Skeletal muscle satellite cell (primary cell): ENCODE measurements at regions not wholly inside any gene's neighbourhood (a gene's known extent, or its start where the extent isn't known, plus 50 kb on each side); places are given as distances from the start of the nearest gene placed in this dataset.

Source experiments
- H3K27me3 ChIP-seq: 2 replicates; pipeline ENCODE4 v1.7.0; 2013; ENCODE audit warnings: low read length; ENCODE audit not compliant: control insufficient read depth, insufficient read depth
- H3K36me3 ChIP-seq: 2 replicates; pipeline ENCODE4 v1.7.0; 2013; ENCODE audit warnings: mild to moderate bottlenecking, control low read depth, low read length; ENCODE audit not compliant: insufficient read depth
- H3K4me1 ChIP-seq: 2 replicates; pipeline ENCODE4 v1.7.0; 2013; ENCODE audit warnings: low read length; ENCODE audit not compliant: control insufficient read depth, insufficient read depth
- H3K4me2 ChIP-seq: 2 replicates; pipeline ENCODE4 v1.7.0; 2013; ENCODE audit warnings: mild to moderate bottlenecking, low read length
- H3K4me3 ChIP-seq: 2 replicates; pipeline ENCODE4 v1.7.0; 2013; ENCODE audit warnings: low read length
- H3K9ac ChIP-seq: 2 replicates; pipeline ENCODE4 v1.7.0; 2013; ENCODE audit warnings: mild to moderate bottlenecking, low read depth, low read length, moderate library complexity
- H3K9me3 ChIP-seq: replicated peaks from 2 replicates; pipeline ENCODE4 v1.7.0; 2013; ENCODE audit warnings: mild to moderate bottlenecking, control low read depth, low read length

DNA sequence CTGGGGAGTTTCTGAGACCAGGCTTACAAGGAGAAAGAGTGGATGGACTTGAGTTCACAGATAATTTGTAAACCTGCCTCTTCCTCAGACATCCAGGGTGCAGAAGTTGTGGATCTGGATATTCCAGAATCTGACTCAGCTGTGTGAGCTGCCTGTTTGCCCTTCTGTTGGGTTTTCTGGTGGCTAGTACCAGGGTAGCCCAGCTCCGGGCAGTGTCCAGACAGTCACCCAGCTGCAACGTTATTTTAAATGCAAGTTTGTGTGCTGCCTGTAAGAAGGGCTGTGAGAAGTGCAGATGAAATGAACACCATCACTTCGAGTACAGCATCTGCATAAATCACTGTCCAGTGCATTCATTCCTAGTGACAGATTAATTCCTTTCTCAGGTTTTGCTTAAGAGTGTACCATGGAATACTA is 1053.0 kb downstream of the TUSC7 start:
- Histone ChIP-seq H3K36me3 (no peaks in the 10 kb centered on the region), H3K27me3 (peaks cover 3% of the 10 kb centered on the region), H3K4me3 (no peak overlapping the region), H3K4me2 (no peak overlapping the region), H3K4me1 (no peaks in the 10 kb centered on the region), H3K9me3 (no peaks in the 10 kb centered on the region), H3K9ac (no peak overlapping the region)

DNA sequence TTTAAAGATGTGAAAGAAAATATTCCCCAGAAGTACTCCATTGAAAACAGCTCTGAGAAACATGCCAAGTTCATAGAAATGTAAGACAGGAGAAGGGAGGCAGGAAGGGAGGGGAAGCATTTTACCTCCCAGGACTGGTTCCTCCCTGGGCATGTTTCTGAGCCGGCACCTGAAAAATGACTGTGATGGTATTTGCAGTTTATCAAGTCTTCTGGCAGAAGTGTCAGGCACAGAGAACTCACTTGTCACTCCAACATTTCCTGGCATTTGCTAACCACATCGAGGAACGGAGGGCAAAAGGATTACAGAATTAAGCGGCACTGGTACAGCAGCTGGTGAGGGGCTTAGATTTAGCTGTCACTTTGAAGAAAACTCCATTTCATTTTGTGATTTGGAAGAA is 1054.0 kb downstream of the TUSC7 start:
- no peak overlapping the region for H3K4me2 ChIP-seq
- peaks cover 3% of the 10 kb centered on the region for H3K27me3 ChIP-seq
- no peaks in the 10 kb centered on the region for H3K9me3 ChIP-seq
- no peaks in the 10 kb centered on the region for H3K36me3 ChIP-seq
- no peak overlapping the region for H3K9ac ChIP-seq
- H3K4me3 ChIP-seq: no peak overlapping the region
- H3K4me1 ChIP-seq: no peaks in the 10 kb centered on the region

DNA sequence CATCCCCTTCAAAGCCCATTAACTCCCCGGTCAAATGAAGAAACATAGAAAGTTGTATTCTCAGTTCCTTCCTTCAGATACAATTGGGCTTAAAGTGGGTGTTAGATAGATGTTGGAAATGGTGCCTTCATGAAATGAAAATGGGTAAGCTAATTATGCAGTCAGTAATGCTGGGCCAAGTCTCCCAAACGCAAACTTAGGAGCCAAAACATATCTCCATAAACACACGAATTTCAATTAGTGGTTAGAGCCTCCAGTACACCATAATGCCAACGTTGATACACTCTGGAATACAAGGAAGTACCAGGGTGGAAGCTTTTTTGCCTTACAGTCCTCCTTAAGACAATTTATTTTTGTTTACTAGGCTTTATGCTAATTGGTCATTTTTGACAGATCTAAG is 1059.0 kb downstream of the TUSC7 start:
- H3K4me2 ChIP-seq: no peak overlapping the region
- H3K27me3 ChIP-seq: peaks cover 3% of the 10 kb centered on the region
- H3K4me3 ChIP-seq: no peak overlapping the region
- no peaks in the 10 kb centered on the region for H3K36me3 ChIP-seq
- no peaks in the 10 kb centered on the region for H3K4me1 ChIP-seq
- no peak overlapping the region for H3K9ac ChIP-seq
- H3K9me3 ChIP-seq: no peaks in the 10 kb centered on the region

DNA sequence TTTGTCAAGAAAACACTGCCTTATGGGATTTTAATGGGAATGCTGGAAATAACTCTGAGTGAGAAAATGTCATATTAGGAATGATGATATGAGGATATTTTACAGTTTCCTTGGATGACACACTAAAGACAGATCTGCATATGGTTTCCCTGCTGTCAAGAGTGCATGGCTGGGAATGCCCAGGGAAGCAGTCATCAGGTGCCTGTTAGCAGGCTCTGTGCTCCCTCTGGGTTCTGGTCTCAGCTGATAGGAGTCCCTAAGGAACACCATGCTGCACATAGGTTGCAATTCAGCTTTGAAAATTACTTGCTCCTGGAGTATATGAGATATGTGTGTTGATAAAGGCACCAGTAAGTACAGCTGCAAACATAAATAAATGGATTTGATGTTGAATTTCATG is 1064.6 kb downstream of the TUSC7 start:
- H3K4me1 ChIP-seq: no peaks in the 10 kb centered on the region
- no peaks in the 10 kb centered on the region for H3K27me3 ChIP-seq
- no peak overlapping the region for H3K9ac ChIP-seq
- no peak overlapping the region for H3K4me2 ChIP-seq
- no peaks in the 10 kb centered on the region for H3K36me3 ChIP-seq
- H3K4me3 ChIP-seq: no peak overlapping the region
- H3K9me3 ChIP-seq: no peaks in the 10 kb centered on the region

DNA sequence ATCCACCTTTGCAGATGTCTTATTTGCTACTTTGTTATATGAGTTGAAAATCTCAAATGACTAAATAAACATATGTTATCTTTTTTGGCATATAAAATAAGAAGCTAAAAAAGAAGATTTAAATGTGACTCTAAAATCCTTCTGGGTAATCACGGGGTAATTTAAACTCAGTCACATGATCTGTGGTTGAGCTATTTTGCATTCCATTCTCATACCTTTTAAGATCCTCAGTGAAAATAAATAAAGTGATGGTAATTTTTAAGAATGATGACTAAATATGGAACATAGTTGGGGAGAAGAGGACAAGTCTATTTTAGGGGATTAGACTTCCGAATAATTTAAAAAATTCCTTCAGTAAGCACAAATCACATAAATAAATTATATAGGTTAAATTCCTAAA is 1076.8 kb downstream of the TUSC7 start:
- peaks cover 8% of the 10 kb centered on the region for H3K4me1 ChIP-seq
- H3K9me3 ChIP-seq: no peaks in the 10 kb centered on the region
- H3K4me2 ChIP-seq: no peak overlapping the region

DNA sequence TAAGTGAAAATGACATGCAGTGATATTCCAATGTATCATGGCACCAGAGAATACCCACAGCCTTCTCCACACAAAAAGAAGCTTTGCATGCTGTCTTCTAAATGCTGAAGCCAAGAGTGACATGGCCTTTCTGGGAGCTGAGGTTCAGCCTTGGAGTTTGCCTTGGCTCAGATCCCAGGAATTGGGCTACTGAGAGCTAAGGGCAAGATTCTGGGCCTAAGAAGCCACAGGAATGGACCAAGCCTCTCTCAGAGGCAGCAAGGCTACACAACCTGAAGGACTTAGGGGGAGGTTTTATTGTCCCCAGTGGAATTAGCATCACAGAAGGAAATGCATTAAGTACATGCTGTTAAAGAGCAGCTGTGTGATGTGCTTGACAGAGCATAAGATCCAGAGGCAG is 1078.5 kb downstream of the TUSC7 start:
- Histone ChIP-seq H3K9ac (no peak overlapping the region), H3K9me3 (no peaks in the 10 kb centered on the region), H3K36me3 (no peaks in the 10 kb centered on the region), H3K27me3 (no peaks in the 10 kb centered on the region), H3K4me1 (peaks cover 8% of the 10 kb centered on the region), H3K4me3 (no peak overlapping the region), H3K4me2 (no peak overlapping the region)

More for the DNA sequence above, 1076.8 kb downstream of the TUSC7 start:
- H3K27me3 ChIP-seq: no peaks in the 10 kb centered on the region
- no peak overlapping the region for H3K9ac ChIP-seq
- no peak overlapping the region for H3K4me3 ChIP-seq
- H3K36me3 ChIP-seq: no peaks in the 10 kb centered on the region

DNA sequence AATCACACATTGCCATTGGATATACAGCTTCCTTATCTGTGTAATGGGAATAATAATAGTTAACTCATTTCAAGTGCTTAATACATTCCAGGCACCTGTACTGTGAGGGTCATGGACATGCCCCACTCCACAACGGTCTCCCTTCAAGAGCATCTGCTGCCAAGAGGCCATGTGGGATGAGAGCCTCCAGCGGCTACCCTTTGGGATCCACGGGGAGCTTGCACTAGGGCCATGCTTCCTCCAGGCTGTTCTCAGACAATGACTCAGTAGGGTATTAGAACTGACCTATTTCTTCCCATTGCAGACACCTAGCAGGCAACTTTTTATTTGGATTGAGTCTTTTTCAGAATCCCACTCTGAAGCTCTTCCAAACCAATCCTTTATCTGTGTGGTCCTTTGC is 1078.9 kb downstream of the TUSC7 start:
- Histone ChIP-seq H3K4me1 (peaks cover 8% of the 10 kb centered on the region), H3K4me2 (no peak overlapping the region)

DNA sequence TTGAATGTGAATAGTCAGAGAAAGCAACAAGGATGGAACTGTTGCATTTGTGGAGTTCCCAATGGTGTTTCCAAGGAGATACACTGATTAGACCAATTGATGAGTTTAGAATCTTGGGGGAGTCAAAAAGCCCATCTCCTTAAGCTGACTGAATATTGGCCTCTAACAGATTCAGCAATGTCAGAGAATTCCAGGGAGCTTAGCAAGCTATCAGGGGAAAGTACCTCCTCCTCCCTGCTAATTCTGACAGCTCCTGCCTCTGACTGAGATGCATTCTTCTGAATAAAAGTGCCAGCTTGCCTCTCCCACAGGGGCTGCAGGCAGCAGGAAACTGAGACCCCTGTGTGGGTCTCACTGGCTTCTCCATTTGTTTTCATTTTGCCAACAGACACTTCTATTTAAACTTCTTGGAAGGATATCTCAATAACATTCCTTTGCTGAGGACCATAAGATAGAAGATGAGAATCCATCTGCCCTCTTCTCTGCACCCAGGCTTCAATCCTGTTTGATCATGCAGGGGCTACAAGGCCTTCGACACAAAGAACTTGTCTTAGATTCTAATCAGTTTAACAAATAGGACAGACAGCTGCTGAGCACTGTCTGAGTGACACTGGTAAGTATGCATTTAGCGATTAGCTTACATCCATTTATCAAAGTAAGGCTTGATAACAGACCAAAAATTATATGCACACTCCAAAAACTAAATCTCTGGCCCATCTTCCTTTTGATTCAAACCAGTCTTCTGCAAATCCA is 1080.8 kb downstream of the TUSC7 start:
- Histone ChIP-seq H3K9me3 (no peaks in the 10 kb centered on the region), H3K4me1 (peaks cover 8% of the 10 kb centered on the region), H3K27me3 (no peaks in the 10 kb centered on the region), H3K9ac (no peak overlapping the region), H3K4me2 (no peak overlapping the region), H3K36me3 (no peaks in the 10 kb centered on the region), H3K4me3 (no peak overlapping the region)

More for the DNA sequence above, 1078.9 kb downstream of the TUSC7 start:
- Histone ChIP-seq H3K9ac (no peak overlapping the region), H3K4me3 (no peak overlapping the region), H3K27me3 (no peaks in the 10 kb centered on the region), H3K36me3 (no peaks in the 10 kb centered on the region), H3K9me3 (no peaks in the 10 kb centered on the region)

DNA sequence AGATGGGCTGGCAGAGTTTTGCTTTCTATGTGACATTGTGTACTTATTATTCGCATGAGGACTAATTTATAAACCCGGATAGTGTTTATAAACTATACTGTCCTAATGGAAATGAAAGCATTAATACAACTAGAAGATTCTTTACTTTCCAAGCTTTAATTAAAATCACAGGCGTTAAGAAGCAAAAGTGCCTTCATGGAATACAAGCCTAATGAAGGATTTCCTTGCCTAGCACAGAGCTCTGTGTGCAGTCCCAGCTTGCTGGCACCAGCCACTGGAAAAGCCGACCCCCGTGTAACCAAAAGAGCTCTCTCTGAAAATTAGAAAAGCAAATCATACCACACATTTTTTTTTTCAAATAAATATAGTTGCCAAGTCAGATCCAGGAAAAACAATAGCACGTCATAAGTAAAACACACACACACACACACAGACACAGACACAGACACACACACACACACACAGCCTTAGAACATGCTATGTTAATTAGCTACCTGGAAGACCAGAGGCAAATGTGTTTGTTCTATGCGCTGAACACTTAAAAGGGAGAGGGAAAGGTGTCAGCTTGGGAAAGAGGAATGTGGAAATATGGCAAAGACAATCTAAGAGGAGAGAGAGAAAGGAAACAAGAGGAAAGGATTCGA is 1084.2 kb downstream of the TUSC7 start:
- Histone ChIP-seq H3K36me3 (no peaks in the 10 kb centered on the region), H3K9ac (no peak overlapping the region), H3K4me3 (no peak overlapping the region), H3K4me1 (no peaks in the 10 kb centered on the region), H3K9me3 (no peaks in the 10 kb centered on the region), H3K27me3 (no peaks in the 10 kb centered on the region), H3K4me2 (no peak overlapping the region)

DNA sequence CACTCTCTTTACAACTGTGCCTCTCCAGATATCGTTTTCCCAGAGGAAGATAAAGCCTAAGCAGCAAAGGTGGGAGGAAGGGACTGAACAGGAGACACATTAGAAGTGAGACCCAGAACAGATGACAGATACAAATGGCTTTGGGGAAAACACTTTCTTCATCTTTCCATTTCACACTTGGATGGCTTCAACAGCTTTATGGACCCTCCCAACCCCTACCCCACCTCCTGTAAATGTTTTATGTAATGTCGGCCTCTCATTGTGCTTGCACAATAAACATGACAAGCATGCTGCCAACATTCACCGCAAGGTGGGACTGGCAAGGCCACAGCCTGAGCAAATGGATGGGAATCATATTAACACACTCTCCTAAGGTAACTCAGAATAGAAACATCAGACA is 1088.6 kb downstream of the TUSC7 start:
- Histone ChIP-seq H3K9me3 (no peaks in the 10 kb centered on the region), H3K36me3 (no peaks in the 10 kb centered on the region), H3K4me2 (no peak overlapping the region), H3K9ac (no peak overlapping the region), H3K4me1 (no peaks in the 10 kb centered on the region), H3K27me3 (no peaks in the 10 kb centered on the region), H3K4me3 (no peak overlapping the region)

DNA sequence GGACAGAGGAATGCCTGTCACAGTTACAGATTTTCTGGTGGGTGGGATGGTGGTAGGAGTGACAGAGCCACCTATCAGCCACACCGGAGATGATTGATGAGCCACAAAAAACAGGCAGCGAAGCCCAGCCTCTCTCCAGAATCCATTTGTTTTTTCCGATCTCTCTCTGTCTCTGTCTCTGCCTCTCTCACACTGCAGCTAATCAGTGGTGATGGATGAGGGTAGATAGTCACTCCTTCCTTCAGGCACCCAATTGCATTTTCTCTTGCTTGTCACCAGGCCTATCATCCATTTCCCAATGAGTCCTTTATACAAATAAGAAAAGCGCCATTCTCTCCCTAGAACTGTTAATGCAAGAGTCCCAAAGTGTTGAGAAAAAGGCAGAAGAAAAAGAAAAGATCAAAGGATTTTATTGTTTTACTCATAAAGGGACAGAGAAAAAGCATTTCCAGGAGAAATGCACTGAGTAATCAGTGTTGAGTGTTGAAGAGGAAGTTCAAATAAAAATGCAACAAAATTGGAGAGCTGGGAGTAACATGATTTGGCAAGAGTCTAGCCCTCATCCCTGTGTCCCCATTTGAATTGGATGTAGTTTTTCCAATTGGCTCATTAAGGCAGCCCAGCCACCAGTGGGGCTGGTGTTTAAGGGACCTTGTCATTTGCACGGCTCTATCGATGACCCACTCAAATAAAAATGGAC is 1089.3 kb downstream of the TUSC7 start:
- H3K9ac ChIP-seq: no peak overlapping the region
- no peaks in the 10 kb centered on the region for H3K4me1 ChIP-seq
- no peak overlapping the region for H3K4me2 ChIP-seq
- H3K9me3 ChIP-seq: no peaks in the 10 kb centered on the region
- no peaks in the 10 kb centered on the region for H3K36me3 ChIP-seq
- H3K27me3 ChIP-seq: no peaks in the 10 kb centered on the region
- H3K4me3 ChIP-seq: no peak overlapping the region
